HG03442 (cell line): ENCODE measurements at regions not wholly inside any gene's neighbourhood (a gene's known extent, or its start where the extent isn't known, plus 50 kb on each side); places are given as distances from the start of the nearest gene placed in this dataset.

Experiments used
- ATAC-seq: cut with Tn5 transposase; IDR thresholded peaks from one replicate; pipeline ENCODE4 v1.9.1; 2021; ENCODE audit warnings: mild to moderate bottlenecking, moderate library complexity; ENCODE audit not compliant: unreplicated experiment

DNA sequence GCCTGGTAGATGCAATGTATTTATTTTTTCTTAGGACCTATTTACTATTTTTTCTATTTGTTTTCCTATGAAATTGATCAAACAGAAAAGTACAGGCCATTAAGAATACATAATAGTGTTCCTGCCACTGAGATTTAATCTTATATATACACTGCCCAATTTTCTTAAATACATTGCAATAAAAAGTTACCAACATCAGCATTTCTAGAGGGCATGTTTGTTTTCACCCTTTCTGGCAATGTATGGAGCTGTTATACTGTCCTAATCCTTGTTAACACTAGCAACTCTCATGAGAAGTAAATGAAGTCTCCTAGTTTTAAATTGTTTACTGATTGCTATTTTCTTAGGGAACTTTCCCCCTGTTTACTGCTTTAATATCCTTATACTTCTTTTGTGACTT, 359.1 kb upstream of the SEMA3A start:
- ATAC-seq: no peak

DNA sequence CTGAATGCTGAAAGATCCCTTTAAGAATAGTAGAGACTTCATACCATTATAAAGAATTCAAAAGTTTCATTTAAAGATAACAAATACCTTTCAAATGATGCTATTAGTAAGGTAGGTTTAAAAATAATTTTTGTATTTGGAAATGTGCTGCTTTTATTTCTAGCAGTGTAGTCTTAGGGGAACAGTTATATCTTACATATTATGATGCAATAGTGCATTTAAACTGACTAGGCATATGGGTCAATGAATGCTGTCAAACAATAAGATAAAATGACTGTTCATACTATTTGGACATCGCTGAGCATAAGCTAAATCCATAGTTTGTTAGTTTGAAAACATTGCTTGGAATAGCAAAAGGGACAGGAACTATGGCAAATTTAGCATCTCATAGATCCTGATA, 354.8 kb upstream of the SEMA3A start:
- no peak for ATAC-seq

DNA sequence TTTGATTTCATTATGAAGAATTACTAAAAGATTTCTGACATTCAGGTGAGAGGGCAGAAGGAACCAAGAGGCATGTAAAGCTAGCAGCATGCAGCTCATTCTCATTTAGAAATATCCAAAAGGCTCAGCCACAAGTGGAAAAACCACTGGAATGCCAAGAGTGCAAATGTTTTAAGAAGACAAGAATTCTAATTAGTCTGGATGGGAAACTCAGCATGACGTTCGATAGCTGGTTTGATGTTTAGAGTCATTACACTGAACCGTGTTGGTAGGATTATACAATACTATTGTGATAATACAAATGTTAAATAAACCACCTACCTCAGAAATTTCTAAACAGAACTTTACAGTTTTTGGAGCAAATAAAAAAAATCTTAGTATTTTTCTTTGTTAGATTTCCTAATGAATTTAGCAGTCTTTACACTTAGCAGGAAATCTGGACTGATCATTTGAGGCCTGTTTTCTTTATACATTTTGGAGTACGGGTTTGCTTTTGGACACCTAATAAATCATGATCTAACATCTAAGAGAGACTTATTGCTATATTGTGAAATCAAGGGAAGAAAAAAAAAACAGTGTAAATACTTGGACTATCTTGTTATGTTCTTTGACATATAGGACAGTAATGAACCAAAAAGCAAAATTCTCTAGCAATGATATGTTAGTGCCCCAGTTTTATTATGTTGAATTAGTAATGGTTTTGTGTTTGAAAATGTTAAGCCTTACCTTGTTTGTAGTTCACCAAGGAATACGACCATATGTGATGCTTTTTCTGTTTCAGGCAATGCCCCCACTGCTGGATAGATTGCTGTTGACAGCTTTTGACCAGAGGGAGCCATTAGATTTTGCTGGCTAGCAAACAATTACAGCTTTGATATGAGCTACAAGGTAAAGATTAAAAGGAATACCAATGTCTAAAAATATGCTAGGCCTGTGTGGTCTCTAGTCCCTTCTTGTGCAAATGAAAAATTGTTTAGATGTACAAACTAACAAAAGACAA, 354.1 kb upstream of the SEMA3A start:
- no peak for ATAC-seq

DNA sequence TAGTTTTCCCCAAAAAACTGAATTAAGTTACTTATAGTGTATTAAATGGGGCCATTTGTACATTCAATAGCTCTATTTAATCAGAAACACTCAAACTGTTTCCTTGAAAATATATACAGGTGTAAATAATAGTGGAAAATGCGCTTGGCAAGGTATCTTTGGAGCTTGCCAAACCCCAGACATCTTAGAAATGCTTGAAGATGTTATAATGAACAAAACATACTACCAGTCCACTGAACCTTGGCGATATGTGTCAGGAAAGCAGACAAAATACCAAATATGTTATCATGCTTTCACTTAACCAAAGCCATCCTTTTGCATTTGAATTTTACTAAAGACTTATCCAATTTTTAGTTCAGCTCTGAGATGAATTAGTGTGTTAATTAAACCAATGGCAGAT, 352.7 kb upstream of the SEMA3A start:
- no peak for ATAC-seq

DNA sequence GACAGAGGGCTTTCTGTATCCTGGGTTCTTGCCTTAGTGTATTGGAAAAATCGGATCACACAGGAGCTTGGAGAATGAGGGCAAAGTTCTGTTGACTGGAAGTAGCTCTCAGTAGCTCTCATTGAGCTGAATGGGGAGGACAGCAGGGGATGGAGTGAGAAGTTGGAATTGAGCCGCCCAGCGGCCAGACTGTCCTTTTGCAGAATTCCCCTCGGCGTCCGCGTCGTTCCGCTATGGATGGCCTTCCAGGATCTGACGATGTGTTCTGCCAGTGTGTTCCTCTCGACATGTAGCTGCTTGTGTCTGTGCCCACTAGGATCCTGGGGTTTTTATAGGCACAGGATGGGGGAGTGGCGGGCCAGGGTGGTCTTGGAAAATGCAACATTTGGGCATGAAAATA, 351.8 kb upstream of the SEMA3A start:
- no peak for ATAC-seq

DNA sequence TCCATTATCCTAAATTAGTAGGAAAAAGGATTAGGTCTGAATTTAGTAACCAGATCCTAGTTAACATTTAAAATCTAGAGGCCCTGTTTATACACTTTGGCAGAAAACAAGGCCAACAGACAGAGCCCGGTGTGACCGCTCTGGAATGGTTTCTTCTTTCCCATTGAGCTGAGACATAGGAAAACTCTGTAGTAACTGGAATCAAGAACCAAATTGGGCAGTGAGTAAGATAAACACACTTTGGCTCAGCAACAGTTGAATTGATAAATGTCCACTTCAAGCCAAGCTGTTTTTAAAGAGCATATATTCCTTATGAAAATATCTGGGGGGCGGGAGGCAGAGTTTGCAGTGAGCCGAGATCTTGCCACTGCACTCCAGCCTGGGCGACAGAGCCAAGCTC, 343.7 kb upstream of the SEMA3A start:
- ATAC-seq: no peak

DNA sequence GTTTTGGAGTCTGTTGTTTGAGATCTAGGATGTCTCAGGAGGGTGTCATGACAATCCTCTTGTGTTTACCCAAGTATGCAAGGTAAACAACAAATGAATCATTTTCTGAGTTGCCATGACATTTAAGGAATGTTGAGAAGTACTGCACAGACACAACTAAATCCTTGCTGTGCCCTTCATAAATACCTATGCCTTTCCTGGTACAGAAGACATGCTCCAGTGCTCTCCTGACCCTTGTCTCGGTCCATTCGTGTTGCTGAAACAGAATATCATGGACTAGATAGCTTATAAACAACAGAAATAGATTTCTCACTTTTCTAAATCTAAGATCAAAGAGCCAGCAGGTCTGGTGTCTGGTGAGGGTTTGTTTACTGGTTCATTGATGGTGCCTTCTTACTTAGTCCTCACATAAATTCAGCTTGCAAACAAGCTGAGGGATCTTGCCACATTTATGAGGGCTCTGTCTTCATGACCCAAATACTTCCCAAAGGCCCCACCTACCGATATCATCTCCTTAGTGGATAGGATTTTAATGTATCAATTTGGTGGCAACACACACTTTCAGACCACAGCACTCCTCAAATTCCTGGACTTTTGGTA, 341.8 kb upstream of the SEMA3A start:
- ATAC-seq: no peak

DNA sequence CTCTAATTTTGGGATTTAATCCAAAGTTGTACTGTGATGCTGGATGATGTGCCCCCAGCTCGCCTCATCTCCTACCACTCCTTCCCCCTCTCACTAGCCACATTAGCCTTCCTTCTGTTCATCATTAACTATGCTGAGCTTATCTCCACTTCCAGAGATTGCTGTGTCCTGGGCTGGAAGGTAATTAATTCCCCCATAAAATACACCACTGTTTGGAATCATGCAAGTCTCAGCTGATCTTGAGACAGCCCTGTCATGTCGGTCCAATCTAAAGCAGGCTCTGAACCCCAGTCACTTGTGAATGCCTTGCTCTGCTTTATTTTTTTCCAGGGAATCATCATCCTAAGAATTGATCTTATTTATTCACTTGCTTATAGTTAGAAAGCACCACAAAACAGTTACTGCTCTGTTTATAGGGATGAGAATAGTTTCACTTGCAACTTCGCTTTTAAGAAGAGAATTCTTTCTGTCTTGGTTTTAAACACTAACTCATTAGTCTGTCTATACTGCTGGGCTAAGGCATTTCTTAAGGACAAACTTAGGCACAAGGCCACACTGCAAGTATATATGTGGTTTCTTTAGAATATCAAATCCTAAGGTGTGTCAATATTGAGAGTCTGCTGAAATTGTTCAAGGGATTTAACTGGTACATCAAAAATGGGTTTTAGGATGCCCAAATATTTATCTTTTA, 341.1 kb upstream of the SEMA3A start:
- no peak for ATAC-seq

DNA sequence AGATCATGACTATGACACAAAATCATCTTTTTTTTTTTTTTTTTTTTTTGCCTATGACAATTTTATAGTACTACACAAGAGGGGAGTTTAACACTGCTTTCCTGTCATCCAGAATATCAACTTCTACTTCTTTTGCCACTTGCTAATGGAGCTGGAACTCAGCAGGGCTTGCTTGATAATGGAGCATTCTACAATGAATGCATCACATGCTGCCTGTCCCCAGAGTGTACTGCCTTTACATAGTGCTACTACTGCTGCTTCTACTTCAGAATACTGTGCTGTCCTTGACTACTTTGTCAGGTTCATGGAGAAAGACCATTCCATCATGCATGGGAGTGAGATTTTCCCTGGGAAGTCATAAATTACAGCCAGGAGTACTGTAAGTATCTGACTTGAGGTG, 338.6 kb upstream of the SEMA3A start:
- ATAC-seq: no peak

DNA sequence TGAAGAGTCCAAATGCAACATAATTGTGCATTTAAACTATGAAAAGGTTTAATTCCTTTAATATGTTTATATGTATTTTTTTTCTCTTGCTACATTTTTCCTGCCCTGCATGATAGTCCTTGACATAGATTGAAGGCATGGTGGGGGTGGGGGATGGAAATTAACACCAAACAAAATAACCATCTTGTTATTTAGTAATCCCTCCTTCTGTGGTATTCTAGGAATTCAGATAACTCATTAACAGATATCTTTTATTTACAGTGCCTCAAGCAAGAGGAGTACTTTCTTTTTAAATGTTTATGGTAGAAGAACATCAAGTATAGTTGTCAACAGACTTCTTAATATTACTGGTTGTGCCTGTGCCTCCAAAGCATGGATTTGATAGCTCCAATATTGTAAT, 337.6 kb upstream of the SEMA3A start:
- ATAC-seq: no peak

DNA sequence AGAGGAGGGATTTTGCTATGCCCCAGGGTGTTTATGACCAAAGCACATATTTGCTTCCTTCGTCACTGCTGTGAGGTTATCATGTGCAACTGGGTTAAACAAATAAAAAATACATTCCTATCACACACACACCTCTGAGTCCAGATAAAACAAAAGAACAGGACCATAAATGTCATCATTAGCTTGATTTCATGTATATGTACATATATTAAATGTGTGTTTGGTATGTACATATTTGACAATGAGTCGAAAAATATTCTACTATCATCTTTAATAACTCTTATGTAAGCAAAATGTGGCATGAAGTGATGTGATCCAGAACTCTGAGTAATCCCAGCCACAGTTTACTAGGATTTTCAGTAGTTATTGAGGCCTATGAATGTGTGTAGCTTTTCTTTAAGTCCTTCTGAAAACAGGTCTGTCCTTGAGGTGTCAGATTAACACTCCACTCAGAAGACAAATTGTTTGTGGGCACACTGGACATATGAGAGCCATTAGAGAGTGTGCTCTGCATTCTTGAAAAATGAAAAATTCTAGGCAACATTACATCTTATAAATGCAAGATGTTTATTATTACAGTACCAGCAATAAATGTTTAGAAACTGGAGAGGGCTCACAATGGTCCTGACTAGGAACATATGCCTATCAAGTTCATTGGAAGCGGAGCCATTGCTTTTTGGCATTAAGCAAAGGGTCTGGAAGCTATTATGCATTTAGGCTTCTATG, 335.1 kb upstream of the SEMA3A start:
- ATAC-seq: no peak

DNA sequence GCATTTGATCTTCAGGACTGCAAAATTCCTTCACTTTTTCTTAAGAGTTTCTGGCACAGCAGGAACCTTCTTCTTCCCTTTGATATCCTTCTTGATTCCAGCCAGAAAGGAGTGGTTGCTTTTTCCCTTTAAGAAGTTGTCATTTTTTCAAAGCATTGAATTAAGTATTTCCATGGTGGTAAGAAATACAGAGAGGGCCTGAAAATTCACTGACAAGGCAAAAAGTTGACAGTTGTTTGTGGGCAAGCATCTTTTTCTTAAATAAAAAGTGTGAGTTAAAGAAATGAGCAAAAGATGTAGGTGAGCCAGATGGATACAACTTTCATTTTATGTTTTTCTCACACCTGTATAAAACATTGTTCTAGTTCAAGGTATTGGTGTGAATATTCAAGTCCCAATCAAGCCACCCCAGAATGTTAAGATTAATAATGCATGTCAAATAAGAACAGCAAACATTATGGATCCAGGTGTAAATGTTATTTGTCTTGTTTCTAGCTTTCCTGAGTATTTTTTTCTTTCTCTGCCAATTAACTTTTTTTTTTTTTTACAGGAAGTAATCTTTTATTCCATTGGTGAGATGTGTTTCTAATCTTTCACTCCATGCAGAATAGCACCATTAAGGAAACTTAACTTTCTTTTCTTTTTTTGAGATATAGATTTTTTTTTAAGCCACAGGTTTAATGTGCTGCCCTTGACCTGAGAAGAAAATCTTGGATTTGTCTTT, 334.3 kb upstream of the SEMA3A start:
- ATAC-seq: no peak

DNA sequence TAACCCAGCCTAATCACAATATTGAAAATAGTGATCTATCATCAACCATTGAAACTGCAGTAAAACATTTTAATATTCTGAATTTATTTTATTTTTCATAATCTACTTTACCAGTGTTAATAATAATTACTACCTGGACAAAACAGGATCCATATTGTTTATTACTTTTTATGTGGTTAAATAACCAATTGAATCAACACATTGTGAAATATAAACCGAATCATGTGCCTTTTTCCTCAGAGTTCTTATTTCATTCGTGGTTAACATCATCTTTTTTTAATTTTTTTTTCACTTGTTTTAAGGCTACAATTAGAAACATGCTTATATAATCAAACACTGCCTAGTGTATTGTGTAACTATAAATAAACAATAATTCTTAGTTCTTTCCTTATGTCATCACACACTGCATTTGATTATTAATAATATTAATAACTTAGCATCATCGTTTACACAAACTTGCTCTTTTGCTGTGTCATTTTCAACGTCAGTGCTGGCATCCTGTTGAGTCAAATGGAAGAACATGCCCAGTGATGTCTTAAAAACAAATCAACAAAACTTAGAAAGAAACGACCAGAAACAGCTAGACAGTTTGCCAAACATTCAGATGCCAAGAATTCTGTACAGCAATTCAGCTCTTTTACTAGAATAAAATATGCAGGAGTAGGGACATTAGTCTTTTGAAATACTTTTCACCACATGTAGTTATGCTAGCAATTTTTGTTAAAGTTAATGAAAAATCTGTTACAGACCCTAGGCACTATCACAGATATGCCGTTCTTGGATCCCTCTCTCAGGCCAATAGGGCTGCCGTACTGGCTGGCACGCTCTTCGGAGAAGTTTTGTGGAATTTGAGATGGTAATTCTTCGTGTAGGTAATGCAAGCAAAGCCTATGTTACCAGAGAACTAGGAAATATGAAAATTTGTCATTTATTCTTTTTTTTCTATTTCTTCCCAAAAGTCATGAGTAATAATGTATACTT, 330.4 kb upstream of the SEMA3A start:
- ATAC-seq: no peak

DNA sequence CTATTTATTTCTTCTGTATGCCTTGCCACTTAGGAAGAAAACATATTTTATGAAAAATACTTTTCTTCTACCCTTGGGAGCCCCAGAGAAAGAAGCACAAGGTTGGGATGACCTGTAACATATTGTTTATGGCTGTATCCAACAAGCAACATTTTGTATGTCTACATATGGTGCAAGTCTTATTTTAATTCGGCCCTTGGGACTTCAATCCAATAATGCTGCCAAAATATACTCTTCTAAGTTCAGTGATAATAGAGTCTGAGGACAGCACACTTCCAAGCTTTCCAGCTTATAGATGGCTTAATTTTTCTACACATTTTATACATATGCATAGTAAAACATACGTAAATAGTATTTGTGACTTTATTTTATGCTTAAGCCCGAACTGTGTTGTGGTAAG, 318.5 kb upstream of the SEMA3A start:
- no peak for ATAC-seq

DNA sequence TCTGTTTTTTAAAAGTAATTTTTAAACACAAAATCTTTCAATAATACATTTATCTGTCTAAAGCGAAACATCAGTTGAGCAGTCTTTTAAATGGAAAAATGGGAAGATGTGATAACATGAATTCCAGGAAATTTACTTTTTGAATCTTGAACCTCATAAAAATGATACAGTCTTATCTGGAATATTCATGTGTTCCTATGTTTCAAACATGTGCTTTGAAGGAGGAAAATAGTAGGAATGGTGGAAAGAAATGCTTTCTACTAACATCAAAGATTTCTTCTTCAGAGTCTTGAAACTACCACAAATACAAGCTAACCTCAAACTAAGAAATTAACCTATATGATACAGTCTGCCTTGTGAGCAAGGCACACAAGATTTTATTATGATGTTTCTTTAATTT, 317.5 kb upstream of the SEMA3A start:
- ATAC-seq: no peak

DNA sequence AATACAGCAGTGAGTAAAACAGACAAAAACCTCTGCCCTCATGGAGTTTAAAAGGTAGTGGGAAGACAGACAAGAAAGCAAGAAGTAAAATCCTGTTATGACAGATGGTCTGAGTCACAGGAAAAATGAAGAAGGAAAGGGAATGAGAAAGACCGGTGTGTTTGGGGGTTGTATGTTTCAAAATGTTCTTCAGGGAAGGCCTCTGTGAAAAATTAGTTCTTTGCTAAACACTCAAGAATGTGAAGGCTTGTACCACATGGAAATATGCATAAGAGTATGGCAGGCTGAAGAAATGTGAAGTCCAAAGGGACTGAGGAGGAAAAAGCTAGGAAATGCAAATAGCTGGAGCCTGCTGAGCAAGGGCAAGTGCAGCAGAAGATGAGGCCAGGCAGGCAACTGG, 315.9 kb upstream of the SEMA3A start:
- no peak for ATAC-seq

DNA sequence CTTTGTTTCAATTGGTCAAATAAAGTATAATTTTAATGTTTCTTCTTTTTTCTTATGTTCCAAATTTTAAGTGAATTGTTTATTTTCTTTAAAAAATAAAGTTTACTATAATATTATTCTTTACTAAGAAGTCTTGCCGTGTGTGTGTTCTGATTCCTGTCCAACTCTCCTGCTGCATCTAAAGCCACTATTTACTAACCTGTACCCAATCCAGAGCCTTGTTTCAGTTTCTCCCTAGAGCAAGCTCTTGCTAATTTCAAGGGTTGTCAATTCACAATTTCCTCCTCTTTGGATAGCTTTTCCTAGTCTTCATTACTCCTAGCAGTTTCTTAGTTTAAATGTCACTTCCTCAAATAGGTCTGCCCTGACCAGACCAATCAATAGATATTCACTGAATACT, 314.9 kb upstream of the SEMA3A start:
- no peak for ATAC-seq

DNA sequence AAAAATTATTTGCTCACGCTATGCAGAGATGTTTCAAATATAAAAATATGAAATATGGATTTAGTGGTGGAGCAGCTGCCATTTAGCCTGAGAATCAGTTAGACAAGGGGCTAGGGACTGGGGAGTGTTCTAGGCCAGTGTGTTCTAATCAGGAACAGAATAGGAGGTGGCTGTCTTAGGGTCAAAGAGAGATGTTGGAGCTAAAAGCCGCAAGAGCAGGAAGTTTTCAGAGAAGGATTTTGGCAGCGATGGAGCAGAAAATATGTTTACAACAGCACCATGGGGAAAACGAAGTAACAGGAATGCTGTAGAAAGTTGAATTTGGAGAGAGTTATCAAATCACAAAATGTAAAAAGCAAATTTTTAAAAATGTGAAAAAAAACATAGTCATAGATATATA, 314.0 kb upstream of the SEMA3A start:
- ATAC-seq: no peak

DNA sequence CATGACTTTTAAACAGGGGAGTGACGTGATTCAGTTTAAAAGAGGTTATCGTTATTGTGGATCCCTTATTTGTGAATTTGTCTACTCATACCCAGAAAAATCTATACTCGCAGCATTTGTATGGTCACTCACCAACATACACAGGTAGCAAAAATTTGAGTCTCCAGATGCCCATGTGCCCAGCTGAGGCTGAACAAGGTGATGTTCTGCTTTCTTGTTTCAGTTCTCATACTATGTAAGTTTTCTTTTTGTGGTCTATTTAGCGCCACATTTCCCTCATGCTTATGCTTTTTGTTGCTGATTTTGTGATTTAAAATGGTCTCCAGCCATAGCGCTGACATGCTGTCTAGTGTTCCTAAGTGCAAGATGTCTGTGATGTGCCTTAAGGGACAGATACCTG, 312.9 kb upstream of the SEMA3A start:
- no peak for ATAC-seq
